GM21723 (cell line): ENCODE measurements at regions not wholly inside any gene's neighbourhood (a gene's known extent, or its start where the extent isn't known, plus 50 kb on each side); places are given as distances from the start of the nearest gene placed in this dataset.
A peak's percentile ranks its signal among the peaks of the same experiment; 100 is the strongest.
"Not testable (repeated sequence)": the region's sequence is repeated elsewhere in the genome, so short reads cannot be mapped to it uniquely, and the experiment has no call there.

ENCODE experiments used
- ATAC-seq: cut with Tn5 transposase; IDR thresholded peaks from one replicate; pipeline ENCODE4 v1.9.1; 2021; ENCODE audit warnings: mild to moderate bottlenecking, moderate library complexity; ENCODE audit not compliant: unreplicated experiment

DNA sequence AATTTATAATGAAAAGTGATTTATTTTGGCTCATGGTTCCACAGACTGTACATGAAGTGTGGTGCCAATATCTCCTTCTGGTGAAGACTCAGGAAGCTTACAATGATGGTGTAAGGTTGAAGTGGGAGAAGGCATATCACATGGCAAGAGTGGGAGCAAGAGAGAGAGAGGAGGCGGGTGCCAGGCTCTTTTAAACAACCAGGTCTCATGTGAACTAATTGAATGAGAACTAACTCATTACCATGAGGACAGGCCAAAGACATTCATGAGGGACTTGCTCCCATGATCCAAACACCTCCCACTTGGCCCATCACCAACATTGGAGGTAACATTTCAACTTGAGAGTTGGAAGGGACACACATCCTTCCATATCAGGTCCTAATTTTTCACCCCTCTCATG is 155.2 kb downstream of the SLC38A4 start:
- no peak for ATAC-seq

DNA sequence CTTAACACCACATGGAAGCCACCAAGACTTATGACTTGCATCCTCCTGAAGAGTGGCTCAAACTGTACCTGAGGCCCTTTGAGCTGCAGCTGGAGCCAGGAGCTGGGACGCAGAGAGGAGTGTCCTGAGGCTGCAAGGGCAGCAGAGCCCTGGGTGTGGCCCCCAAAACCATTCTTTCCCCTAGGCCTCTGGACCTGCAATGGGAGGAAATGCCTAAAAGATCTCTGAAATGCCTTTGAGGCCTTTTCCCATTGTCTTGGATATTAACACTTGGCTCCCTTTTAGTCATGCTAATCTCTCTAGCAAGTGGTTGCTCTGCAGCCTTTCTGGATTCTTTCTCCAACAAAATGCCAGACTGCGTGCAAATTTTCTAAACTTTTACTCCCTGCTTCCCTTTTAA is 156.1 kb downstream of the SLC38A4 start:
- ATAC-seq, result no peak

DNA sequence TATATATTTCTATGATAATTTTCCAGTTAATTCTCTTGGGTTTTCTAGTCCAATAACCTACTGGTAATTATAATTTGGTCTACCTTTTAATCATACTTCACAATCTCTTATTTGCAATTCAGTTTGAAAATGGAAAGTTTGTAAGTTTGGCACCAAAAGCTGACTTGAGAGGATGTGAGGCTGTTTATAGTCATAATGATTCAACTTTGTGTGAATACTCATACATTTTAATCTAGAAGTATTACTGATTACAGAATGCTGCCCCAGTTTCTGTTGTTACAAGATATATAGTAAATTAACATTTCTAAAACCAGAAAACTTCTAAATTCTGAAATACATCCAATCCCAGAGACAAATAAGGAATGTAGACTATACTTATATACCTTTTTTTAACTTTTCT is 158.2 kb downstream of the SLC38A4 start:
- ATAC-seq, result no peak

DNA sequence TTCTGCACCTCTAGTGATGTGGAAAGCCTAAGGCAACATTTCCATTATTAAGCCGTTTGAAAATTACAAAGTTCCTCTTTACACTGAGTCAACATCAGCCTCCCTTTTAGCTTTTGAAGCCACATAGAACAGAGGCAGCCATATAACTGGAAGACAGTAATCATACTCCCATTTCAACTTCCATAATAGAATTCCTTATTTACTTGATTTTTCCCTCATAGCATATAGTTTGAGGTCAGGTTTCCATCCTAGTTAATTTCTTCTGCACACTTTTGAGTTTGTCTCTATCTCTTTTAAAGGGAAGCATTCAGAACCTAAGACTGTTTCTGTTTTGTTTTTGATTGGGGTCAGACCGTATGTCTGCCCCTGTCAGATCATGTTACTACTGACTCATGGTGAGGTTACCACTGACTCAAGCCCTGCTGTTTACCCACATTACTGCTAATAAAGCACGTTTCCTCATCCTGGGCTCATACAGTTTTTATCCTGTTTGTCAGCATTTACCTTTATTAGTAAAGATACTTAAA is 161.0 kb downstream of the SLC38A4 start:
- ATAC-seq, result peak; percentile 67

DNA sequence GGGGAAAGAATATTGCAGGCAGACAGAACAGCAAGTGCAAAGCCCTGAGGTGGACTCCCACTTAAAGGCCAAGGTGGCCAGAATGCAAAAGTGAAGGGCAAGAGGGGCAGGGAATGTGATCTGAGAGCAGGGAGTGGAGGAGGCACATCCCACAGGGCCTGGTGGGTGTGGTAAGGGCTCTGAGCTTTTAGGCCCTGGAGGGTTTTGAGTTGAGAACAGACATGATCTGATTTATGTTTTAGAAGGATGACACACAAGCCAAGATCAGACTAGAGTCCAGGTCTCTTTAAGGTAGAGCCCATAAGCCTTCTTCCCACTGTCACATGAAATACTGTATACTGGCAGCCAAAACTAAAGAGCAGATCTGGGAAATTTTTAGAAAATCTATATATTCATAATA is 162.5 kb downstream of the SLC38A4 start:
- no peak for ATAC-seq

DNA sequence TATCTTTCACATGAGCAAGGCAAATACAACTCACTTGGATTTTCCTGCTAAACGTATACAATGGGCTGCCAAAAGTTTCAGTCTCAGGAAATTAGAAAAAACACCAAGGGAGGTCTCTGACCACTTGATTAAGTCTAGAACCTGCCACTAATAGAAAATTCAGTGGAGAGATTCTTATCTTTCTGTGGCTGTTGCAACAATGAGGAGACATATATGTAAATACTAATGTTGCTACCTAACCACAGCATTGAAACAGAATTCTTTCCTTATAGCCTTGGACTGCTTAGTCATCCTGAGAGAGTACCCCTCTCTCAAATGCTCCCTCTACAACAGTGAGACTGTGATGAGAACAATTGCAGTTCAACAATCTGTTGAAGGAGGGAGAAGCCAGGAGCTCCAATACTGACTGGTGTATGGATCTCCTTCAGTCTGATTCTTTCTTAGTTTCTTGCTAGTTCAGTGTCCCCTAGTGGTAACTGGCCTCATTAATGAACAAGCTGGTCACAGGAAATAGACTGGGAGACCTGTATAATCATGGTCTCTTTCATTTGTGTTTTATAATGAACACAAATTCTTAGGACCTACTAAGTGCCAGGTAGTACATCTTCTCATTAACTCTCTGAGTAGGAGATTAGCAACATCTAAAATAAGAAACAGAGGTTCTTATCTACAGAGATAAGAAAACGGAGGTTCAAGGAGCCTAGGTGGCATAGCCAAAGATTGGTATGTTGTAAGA is 164.5 kb downstream of the SLC38A4 start:
- ATAC-seq, result peak; percentile 78

DNA sequence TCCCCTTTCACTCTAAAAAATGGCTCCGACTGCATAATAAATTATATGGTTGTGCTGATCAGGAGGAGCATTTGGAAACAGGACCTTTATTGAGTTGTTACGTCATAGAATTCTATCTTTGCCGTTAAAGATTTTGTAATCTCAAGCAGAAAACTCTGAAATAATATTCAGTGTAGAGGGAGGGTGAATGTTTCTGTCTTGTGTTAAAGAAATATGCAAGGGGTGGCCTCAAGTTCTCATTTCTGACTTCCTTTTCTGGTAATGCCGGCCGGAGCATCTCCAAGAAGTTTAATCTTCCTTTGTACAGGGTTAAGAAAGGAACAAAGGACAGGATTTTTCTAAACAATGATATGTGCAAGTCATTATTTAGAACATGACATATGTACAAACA is 165.1 kb downstream of the SLC38A4 start:
- ATAC-seq, result no peak

DNA sequence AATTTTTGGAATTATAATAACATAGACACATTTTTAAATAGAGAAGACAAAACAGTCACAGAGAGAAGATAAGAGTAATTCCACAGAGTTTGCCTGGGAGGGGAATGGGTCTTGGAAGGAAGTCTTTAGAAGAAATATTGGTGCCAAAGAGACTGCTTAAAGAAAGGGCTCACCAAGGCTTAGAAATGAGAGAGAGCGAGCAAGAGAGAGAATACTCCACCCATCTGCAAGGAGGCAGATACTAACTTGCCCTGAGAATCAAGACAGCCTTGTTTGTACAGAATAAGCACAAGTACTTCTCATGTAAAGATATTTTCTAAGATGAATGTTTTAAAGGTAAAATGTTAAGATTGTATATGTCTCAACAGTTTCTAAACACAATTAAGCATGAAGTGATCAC is 165.5 kb downstream of the SLC38A4 start:
- ATAC-seq, result no peak

DNA sequence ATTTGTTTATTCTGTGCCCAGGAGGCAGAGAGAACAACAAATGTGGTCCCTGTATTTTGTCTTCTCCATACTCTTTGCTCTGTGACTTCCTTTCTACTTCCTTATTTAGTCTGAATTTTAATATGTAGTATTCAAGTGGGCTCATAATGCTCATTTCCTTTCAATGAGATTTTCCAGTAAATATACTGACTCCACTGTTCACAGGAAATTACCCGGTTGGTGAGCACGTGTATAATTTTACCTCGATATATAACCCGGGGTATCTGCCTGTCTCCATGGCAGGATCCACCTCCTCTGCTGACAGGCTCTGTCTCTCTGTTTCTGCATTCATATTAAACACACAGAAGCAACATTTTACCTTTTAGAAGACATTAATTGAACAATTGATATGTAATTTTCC is 166.0 kb downstream of the SLC38A4 start:
- no peak for ATAC-seq

DNA sequence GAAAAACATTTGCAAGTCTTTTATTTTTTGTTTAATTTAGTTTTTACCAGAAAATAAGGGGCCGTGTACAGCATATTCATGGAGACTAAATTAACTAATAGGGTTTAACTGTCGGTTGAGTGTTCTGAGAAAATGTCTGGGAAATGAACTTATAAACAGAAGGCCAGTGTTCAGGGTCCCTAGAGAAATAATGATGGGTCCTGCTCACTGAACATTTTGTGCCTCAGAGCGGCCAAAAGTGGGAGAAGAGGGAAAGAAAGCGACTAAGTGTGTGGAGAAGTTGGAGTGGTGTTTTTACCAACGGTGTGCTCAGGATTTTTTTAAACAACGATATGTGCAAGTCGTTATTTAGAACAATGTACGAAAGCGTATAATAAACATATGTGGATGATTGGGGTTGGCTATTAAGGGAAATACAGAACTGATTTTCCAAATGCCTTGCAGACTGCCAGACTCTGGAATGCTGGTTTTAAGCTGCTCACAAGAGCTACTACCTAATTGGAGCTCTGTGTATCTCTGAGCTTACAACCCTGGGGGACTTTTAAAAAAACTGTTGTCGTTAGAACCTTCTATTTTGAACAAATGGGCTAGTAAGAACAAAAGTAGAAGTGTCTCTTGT is 166.7 kb downstream of the SLC38A4 start:
- no peak for ATAC-seq

DNA sequence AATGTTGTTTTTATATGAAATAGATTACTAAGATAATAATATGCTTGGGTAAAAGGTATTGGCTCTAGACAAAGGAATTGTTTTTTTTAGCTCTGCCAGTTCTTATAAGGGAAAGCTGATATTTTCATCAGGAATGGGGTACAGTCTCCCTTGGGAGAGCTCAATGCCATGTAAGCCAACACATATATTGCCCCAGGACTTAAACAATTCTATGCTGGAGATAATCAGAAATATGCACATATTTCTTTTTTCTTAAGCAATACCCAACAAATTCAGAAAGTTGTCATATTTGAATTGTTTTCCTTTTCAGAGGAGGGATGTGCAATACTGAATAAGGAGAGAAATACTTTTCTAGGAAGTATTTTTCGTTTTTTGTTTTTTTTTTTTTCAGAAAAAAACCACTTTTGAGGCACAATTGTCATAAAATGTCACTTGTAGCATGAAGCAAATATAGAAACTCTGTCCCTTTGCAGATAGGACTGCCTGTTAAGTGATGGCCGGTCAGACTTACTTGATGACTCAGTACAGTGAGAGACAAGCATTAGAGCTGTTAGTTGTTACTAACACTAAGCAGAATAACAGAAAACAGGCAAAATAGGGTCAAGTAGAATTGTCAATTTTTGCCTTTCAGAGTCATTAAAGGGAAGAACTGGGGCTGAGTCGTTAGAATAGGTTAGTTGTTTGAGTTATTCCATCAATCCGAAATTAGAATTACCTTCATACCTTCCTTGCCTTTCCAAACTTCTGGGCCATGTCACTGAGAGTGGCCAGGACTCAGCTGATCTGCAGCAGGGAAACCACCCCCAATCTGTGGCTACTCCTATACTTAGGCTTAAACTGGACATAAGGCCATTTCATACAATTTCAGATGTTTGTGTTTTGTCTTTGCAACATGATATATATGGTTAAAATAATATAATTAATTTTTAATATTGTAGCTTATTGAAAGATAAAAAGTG is 168.1 kb downstream of the SLC38A4 start:
- ATAC-seq, result no peak

DNA sequence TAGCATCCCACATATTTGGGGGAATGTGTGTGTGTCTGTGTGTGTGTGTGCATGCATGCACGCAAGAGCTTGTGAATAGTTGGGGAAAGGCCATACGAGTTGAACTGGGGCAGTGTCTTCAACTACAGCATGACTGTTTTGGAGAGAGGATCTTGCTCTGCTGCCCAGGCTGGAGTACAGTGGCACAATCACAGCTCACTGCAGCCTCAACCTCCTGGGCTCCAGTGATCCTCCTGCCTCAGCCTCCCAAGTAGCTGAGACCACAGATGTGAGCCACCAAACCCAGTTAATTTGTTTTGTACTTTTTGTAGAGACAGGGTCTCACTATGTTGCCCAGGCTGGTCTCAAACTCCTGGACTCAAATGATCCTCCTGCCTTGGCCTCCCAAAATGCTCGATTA is 169.8 kb downstream of the SLC38A4 start:
- ATAC-seq, result not testable (repeated sequence)

DNA sequence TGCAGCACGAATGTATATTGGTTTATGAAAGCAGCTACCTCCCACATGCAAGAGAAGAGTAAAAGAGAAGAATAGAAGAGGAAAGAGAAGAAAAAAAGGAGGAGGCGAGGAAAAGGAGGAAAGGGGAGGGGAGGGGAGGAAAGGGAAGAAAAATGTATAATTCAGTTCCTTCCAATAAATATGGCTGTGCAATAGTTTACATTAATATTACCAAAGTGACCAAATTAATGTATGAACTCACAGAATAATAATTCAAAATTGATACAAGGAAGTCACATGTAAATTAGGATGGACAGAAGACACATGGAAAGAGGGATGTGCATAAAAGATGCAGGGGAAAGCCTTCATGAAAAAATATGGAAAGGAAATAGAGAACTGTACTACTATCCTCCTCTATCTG is 172.5 kb downstream of the SLC38A4 start:
- no peak for ATAC-seq

DNA sequence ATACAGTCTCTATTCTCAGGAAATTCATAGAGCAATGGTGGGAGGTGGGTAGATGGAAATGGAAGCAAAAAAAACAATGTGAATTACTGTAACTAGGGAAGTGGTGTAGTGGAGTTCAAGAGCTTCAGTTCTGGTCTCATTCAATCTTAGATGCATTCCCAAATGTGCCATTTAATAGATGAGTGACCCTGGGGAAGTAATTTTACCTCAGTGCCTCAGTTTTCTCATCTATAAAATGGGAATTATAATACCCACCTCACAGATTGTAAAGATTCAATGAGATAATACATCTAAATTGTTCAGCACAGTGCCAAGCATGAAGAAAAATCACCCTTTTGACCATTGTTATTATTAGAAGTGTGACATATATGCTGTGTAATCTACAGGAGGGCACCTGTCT is 173.1 kb downstream of the SLC38A4 start:
- no peak for ATAC-seq

DNA sequence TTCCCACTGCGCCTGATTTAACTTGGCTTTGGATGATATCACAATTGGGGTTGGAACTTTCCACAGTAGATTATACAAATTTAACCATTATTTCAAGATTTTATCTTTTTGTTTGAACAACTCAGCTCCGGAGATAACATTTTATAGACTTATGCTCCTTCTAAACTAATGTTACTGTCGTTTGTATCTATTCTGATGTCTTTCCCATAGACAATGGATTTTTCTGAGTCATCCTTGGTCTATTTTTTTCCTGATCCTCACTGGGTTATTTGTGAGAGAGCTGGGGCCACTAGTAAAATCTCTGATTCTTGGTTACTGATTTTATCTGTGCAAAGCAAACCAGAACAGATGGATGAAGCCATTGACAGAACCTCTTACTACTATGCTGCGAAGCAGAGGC is 175.1 kb downstream of the SLC38A4 start:
- no peak for ATAC-seq

DNA sequence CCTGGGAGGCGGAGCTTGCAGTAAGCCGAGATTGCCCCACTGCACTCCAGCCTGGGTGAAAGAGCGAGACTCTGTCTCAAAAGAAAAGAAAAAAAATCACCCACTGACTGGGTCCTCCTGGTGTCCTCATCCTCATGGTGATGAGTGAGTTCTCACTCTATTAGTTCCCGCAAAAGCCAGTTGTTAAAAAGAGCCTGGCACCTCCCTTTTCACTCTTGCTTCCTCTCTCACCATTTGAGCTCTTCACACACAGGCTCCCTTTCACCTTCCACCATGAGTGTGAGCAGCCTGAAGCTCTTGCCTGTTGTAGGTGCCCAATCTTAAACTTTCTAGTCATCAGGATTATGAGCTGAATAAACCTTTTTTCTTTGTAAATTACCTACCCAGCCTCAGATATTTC is 176.4 kb downstream of the SLC38A4 start:
- no peak for ATAC-seq

DNA sequence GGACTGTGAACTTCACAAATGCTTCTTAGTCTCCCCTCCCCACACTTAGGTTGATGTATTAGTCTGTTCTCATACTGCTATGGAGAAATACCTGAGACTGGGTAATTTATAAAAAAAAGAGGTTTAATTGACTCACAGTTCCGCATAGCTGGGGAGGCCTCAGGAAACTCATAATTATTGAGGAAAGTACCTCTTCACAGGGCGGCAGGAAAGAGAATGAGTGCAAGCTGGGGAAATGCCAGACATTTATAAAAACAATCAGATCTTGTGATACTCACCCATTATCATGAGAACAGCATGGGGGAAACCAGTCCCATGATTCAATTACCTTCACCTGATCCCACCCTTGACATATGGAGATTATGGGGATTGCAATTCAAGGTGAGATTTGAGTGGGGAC is 178.8 kb downstream of the SLC38A4 start:
- ATAC-seq, result no peak

DNA sequence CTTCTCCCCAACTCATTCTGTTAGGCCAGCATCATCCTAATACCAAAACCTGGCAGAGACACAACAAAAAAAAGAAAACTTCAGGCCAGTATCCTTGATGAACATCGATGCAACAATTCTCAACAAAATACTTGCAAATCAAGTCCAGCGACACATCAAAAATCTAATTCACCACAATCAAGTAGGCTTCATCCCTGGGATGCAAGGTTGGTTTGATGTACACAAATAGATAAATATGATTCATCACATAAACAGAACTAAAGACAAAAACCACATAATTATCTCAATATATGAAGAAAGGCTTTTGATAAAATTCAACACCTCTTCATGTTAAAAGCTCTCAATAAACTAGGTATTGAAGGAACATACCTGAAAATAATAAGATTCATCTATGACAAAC is 184.1 kb downstream of the SLC38A4 start:
- not testable (repeated sequence) for ATAC-seq

DNA sequence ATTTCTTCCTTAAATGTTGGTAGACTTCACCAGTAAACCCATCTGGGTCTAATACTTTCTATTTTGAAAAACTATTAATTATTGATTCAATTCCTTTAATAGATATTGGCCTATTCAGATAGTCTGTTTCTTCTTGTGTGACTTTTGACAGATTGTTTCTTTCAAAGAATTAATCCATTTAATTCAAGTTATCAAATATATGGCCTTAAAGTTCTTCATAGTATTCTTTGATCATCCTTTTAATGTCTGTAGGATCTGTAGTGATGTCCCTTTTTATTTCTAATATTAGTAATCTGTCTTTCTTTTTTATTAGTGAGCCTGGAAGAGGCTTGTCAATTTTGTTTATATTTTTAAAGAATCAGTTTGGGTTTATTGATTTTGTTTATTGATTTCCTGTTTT is 190.0 kb downstream of the SLC38A4 start:
- ATAC-seq, result no peak

DNA sequence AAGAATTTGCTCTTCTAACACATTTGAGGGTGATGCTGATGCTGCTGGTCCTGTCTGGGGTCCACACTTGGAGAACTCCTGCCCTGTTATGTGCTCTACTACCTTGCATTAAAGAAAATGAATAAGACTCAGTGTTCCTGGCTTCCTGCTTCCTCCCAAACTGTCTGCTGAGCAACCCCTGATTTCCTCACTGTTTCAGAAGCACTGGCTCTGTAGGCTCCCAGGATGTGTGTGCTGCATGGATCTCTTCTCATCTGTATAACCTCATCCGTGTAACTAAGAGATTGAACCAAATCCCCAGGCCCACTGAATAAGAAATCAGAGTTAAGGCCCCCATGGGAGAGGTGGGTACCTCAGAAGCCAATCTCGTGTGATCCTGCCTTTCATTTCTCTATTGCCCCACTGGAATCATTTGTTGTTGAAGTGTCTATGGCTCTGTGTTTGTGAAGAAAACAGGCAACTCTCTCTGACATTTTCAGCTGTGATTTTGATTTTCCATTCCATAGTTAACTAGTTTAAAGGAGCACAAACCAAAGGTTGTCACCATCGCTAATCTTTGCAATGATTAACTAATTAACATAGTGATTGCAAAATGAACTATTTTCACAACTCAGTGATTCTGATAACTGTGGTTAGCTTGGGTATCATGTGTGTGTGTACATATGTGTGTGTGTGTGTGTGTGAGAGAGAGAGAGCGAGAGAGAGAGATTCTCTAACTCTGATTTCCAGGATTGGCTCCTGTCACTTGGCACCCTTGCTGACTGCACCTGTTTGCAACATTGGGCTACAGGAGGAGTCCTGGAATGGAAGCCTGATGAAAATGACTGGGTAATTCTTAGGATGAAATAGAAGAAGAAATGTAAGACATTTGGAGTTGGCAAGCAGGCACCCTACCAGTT is 196.2 kb downstream of the SLC38A4 start:
- no peak for ATAC-seq
